Adrenal gland (tissue), 9 donors: ENCODE measurements at regions not wholly inside any gene's neighbourhood (a gene's known extent, or its start where the extent isn't known, plus 50 kb on each side); places are given as distances from the start of the nearest gene placed in this dataset.

Experiments used
- DNase-seq, 7 donors: peaks; one replicate each; pipeline ENCODE4 v3.0.0-alpha.2; 2019 to 2020
- H3K27ac ChIP-seq, 5 donors: fragments of 200-600 bp; sonication (generic) in 4 of 5; 1 replicate in 3 of 5; 2 replicates in 2 of 5; pipeline versions ENCODE4 v1.5.1 to v1.8.0; 2016 to 2020; ENCODE audit warnings: mild to moderate bottlenecking in 1 of 5
- H3K27me3 ChIP-seq: fragments of 200-600 bp; 2 replicates; pipeline ENCODE4 v1.8.0; 2021
- H3K36me3 ChIP-seq, 2 donors: fragments of 200-600 bp; replicated peaks in 1 of 2; 1 replicate in 1 of 2; 2 replicates in 1 of 2; pipeline versions ENCODE4 v1.5.1 to v1.8.0; 2018 to 2022
- H3K4me1 ChIP-seq, 2 donors: fragments of 200-600 bp; replicated peaks in 1 of 2; 1 replicate in 1 of 2; 2 replicates in 1 of 2; pipeline versions ENCODE4 v1.5.1 to v1.8.0; 2018 to 2021
- H3K4me3 ChIP-seq, 4 donors: fragments of 200-600 bp; sonication (generic) in 3 of 4; one replicate each; pipeline ENCODE4 v1.5.1; 2016 to 2018
- H3K9me3 ChIP-seq, 3 donors: fragments of 200-600 bp; sonication (generic) in 1 of 3; replicated peaks in 1 of 3; 1 replicate in 2 of 3; 2 replicates in 1 of 3; pipeline versions ENCODE4 v1.5.1 to v1.8.0; 2016 to 2021
- POLR2A ChIP-seq, 2 donors: fragments of 450-650 bp; IDR thresholded peaks; one replicate each; pipeline ENCODE4 v1.6.1; 2017; ENCODE audit warnings: antibody characterized with exemption in 2 of 2, mild to moderate bottlenecking in 2 of 2, moderate library complexity in 1 of 2
- WGBS, 4 donors: extraction: QIAGEN DNeasy Blood & Tissue Kit in 2 of 4; methylation state at CpG; one replicate each; pipeline versions ENCODE4 v1.1.5 to v1.1.7; 2013 to 2017; 5-methylcytosine and 5-hydroxymethylcytosine counted together
- intact Hi-C, 2 donors: fragments of 100-400 bp; cut with DNase I; formaldehyde crosslinking; loops; one replicate each; pipeline versions ENCODE4 v1.14.1 to v1.15.0; 2022 to 2023
- TF ChIP-seq, protein P1 (sequence below), 6 experiments: fragments of 450-650 bp in 4 of 6; fragments of 200-600 bp in 2 of 6; sonication (generic) in 1 of 6; IDR thresholded peaks; 1 replicate in 5 of 6; 2 replicates in 1 of 6; pipeline versions ENCODE4 v1.5.1 to v1.8.0; 2016 to 2021; ENCODE audit warnings: antibody characterized with exemption in 6 of 6, mild to moderate bottlenecking in 2 of 6, moderate library complexity in 1 of 6
- donor health status: healthy with polysubstance abuse.
- donor health status: Bipolar disorder and iron deficiency.
- donor health status: DM: yes; HTN: yes; CAD: no.
- donor health status: DM: no; HTN: no; CAD: no.
- donor health status: DM: no; HTN: no; CAD: no.

DNA sequence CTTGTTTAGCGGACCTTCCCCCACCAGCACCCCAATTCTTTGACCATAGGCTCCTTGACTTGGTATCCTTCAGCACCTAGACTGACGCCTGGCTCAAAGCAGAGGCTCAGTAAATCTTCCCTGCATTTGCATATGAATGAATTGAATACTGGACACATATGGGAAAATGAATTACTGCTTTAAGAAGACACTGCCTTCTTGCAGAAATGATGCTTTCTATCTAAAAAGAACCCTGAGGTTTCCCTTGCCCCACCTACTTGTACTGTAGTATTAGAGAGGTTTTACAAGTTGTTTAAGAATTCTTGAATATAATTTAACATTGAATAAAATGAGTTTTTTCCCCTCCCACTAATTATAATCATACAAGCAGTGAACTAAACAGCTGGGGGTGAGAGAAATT, 190.7 kb downstream of the SAMD5 start:
- Histone ChIP-seq H3K9me3 (no peaks in the 10 kb centered on the region), H3K4me3 (no peak overlapping the region), H3K36me3 (no peaks in the 10 kb centered on the region), H3K4me1 (no peaks in the 10 kb centered on the region), H3K27ac (no peak overlapping the region), H3K27me3 (no peaks in the 10 kb centered on the region)
- 87 to 97% (median 91%) methylated on average over 2 of the region's 2 CpGs for WGBS, 4 donors
- no peak for DNase-seq
- TF ChIP-seq, protein P1, sequence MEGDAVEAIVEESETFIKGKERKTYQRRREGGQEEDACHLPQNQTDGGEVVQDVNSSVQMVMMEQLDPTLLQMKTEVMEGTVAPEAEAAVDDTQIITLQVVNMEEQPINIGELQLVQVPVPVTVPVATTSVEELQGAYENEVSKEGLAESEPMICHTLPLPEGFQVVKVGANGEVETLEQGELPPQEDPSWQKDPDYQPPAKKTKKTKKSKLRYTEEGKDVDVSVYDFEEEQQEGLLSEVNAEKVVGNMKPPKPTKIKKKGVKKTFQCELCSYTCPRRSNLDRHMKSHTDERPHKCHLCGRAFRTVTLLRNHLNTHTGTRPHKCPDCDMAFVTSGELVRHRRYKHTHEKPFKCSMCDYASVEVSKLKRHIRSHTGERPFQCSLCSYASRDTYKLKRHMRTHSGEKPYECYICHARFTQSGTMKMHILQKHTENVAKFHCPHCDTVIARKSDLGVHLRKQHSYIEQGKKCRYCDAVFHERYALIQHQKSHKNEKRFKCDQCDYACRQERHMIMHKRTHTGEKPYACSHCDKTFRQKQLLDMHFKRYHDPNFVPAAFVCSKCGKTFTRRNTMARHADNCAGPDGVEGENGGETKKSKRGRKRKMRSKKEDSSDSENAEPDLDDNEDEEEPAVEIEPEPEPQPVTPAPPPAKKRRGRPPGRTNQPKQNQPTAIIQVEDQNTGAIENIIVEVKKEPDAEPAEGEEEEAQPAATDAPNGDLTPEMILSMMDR (IDR thresholded peaks at IDR 0.05): no peak
- TF ChIP-seq POLR2A (IDR thresholded peaks at IDR 0.05): no peak
- intact Hi-C loops: no loop called here

DNA sequence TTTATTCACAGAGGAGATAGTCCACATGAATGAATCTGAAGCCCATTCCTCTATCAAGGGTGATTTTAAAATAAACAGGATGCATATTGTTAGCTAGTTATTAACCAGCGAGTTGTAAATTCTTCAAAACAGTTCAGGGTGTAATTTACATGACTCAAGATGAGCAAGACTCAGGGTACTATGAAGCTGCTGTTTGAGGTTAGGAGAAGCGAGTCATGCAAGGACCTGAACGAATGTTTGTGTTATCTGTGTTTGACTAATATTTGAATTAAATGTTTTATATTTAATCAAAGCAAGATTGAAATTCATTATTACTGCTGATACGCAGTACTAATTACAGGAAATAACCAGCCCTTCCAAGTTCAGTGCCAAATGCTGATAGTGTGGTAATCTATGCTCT, 191.1 kb downstream of the SAMD5 start:
- Histone ChIP-seq H3K36me3 (no peaks in the 10 kb centered on the region), H3K4me3 (no peak overlapping the region), H3K9me3 (no peaks in the 10 kb centered on the region), H3K27me3 (no peaks in the 10 kb centered on the region), H3K27ac (no peak overlapping the region), H3K4me1 (no peaks in the 10 kb centered on the region)
- intact Hi-C loops: no loop called here
- DNase-seq: no peak
- WGBS, 4 donors: 59 to 72% (median 65%) methylated on average over 4 of the region's 4 CpGs
- TF ChIP-seq POLR2A (IDR thresholded peaks at IDR 0.05): no peak
- TF ChIP-seq, protein P1 (IDR thresholded peaks at IDR 0.05): no peak

DNA sequence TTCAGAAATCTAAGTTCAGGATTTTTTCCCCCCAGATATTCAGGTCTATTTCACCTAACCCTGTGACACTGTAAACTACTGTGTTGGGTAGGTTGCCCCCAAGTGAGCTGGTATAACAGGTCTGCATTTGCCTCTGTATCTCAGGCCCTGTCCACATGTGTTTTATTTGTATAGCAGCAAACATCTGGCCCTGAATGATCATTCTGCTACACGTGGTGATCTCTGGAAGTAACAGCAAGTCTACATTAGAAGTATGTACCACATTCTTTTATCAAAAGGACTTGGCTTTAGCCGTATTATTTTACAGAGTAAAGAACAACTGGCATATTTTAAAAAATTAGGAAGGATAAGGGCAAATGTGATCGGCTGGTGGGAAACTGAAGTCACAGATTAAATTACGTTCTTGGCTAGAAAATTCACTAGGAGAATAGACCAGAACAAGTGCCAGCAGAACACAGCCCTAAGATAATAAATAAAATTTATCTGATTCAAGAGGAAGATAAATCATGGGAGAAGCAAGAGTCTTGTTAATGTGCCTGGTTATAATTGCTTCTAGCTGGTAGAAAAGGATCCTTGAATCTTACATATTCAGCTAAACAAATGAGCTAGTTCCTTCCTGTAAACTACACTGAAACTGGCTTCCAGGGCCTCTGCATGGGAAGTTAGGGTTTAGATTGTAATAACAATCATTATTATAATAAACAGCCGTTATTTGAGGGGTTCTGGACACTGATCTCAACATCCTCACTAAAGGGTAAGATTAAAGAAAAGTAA, 192.1 kb downstream of the SAMD5 start:
- no peak overlapping the region for H3K27ac ChIP-seq
- no peaks in the 10 kb centered on the region for H3K9me3 ChIP-seq
- no peak for DNase-seq
- no peaks in the 10 kb centered on the region for H3K27me3 ChIP-seq
- WGBS, 4 donors: 48 to 59% (median 51%) methylated on average over 5 of the region's 5 CpGs
- intact Hi-C loops: no loop called here
- H3K36me3 ChIP-seq: no peaks in the 10 kb centered on the region
- TF ChIP-seq, protein P1 (IDR thresholded peaks at IDR 0.05): no peak
- TF ChIP-seq POLR2A (IDR thresholded peaks at IDR 0.05): no peak
- no peak overlapping the region for H3K4me3 ChIP-seq
- no peaks in the 10 kb centered on the region for H3K4me1 ChIP-seq

DNA sequence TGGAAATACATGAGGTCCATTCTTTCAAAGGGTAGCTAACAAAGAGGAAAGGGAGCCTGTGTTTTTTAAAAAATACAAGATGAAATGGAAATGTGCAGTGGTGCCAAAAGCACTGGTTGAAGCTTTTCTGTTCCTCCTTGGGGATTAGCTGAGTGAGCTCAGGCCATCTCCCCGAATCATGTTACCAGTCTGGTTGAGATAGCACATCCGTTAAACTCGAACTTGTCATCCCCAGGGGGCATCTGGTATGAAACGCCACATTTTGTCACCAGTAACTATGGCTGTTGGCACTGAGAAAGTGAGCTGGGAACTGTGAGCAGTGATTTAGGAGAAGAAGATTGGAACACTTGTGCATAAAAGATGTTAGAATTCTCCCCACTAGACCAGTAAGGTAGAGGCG, 196.2 kb downstream of the SAMD5 start:
- H3K36me3 ChIP-seq: no peaks in the 10 kb centered on the region
- H3K4me1 ChIP-seq: no peaks in the 10 kb centered on the region
- DNase-seq: no peak
- no peaks in the 10 kb centered on the region for H3K27me3 ChIP-seq
- 76 to 81% (median 78%) methylated on average over 5 of the region's 5 CpGs for WGBS, 4 donors
- no peak overlapping the region for H3K4me3 ChIP-seq
- H3K9me3 ChIP-seq: no peaks in the 10 kb centered on the region
- H3K27ac ChIP-seq: no peak overlapping the region
- intact Hi-C loops: no loop called here
- TF ChIP-seq, protein P1 (IDR thresholded peaks at IDR 0.05): no peak
- no peak for TF ChIP-seq POLR2A (IDR thresholded peaks at IDR 0.05)
